ENCODE measurements at regions not wholly inside any gene's neighbourhood (a gene's known extent, or its start where the extent isn't known, plus 50 kb on each side); places are given as distances from the start of the nearest gene placed in this dataset.

DNA sequence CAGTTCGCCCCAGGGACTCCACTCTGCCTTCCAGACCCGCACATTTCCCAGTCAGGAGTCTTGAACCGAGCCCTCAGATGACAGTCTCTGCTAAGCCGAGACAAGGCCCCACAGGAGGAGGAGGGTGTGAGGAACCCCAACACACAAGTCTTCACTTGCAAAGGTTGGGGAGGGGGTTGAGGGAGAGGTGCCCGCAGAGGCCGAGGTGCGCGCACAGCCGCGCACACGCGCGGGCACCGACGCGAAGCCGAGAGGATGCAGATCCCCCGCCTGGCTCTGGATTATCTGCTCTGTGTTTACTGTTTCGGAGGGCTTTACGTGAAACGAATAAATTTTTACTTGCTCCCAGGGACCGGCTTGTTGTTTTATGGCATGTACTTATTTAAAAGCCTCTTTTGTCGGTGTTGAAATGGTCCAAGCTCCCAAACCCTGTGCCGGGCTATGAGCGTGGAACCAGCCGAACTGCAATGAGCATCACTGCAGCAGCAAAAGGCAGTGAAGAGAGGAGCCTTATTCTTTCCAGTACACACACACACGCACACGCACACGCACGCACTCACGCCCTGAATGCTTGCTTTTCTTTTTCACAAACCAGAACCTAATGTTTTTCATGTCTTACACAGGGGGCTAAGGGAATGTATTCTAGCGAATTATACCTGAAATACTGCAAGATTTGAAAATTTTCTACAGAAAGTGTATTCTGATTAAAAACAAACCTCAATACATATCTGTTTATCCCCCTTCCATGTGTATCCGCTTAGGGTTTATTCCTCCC is 297.7 kb downstream of the PARP8 start (continued):
- TF ChIP-seq RXRA (IDR thresholded peaks at IDR 0.05; ENCODE audit: insufficient read depth, low read depth, low read length) (no peak), CBX8 (IDR thresholded peaks at IDR 0.05; ENCODE audit: borderline replicate concordance, low read depth, low read length) (no peak), GTF2F1 (IDR thresholded peaks at IDR 0.05; ENCODE audit: borderline replicate concordance, low read depth, low read length) (no peak), EGR1 (IDR thresholded peaks at IDR 0.05; ENCODE audit: borderline replicate concordance, low read depth, low read length) (no peak), FOSL1 (IDR thresholded peaks at IDR 0.05; ENCODE audit: insufficient read depth, low read depth, low read length) (no peak), SRF (IDR thresholded peaks at IDR 0.05; ENCODE audit: low read depth, low read length) (no peak), HDAC6 (IDR thresholded peaks at IDR 0.05; ENCODE audit: low read depth, low read length) (no peak), TAF7 (optimal IDR thresholded peaks at IDR 0.05; ENCODE audit: borderline replicate concordance, low read depth, low read length) (no peak), ZNF274 (IDR thresholded peaks at IDR 0.05; ENCODE audit: borderline replicate concordance, extremely low read depth, low read length) (no peak), SIRT6 (IDR thresholded peaks at IDR 0.05; ENCODE audit: low read length) (no peak), EZH2 (IDR thresholded peaks at IDR 0.05; ENCODE audit: low read depth, low read length, severe bottlenecking) (peak; percentile 87), ASH2L (IDR thresholded peaks at IDR 0.05; ENCODE audit: low read length) (no peak), CHD2 (IDR thresholded peaks at IDR 0.05; ENCODE audit: low read length) (no peak), HDAC2 (IDR thresholded peaks at IDR 0.05; ENCODE audit: borderline replicate concordance in 1 of 2, low read depth in 2 of 2, low read length in 2 of 2) (peak in 1 of 2 experiments; percentile 37; a peak in 2 of 4 replicates), NANOG (IDR thresholded peaks at IDR 0.05; ENCODE audit: insufficient read depth, low read depth, low read length, poor library complexity, severe bottlenecking) (no peak), SUZ12 (IDR thresholded peaks at IDR 0.05; ENCODE audit: low read length) (peak; percentile 82; the same call in 1 of the 2 replicates), SP2 (IDR thresholded peaks at IDR 0.05; ENCODE audit: low read length) (no peak), BRCA1 (IDR thresholded peaks at IDR 0.05; ENCODE audit: low read depth, low read length) (no peak), POLR2AphosphoS5 (IDR thresholded peaks at IDR 0.05; ENCODE audit: low read depth, low read length) (no peak), CEBPB (IDR thresholded peaks at IDR 0.05; ENCODE audit: low read depth, low read length) (no peak), KDM4A (IDR thresholded peaks at IDR 0.05; ENCODE audit: low read depth, low read length, severe bottlenecking) (no peak), CTBP2 (IDR thresholded peaks at IDR 0.05; ENCODE audit: borderline replicate concordance, insufficient read depth, insufficient read length, low read length) (no peak), POLR2A (IDR thresholded peaks at IDR 0.05; ENCODE audit: control extremely low read depth in 1 of 2, low read depth in 2 of 2, low read length in 2 of 2) (no peak), SP1 (IDR thresholded peaks at IDR 0.05; ENCODE audit: low read depth, low read length) (no peak), SIX5 (IDR thresholded peaks at IDR 0.05; ENCODE audit: low read depth, low read length) (no peak), JUND (IDR thresholded peaks at IDR 0.05; ENCODE audit: low read length) (no peak), NRF1 (IDR thresholded peaks at IDR 0.05; ENCODE audit: low read depth, low read length) (no peak)

Data from H1 (cell line).